ENCODE measurements at regions not wholly inside any gene's neighbourhood (a gene's known extent, or its start where the extent isn't known, plus 50 kb on each side); places are given as distances from the start of the nearest gene placed in this dataset.

DNA sequence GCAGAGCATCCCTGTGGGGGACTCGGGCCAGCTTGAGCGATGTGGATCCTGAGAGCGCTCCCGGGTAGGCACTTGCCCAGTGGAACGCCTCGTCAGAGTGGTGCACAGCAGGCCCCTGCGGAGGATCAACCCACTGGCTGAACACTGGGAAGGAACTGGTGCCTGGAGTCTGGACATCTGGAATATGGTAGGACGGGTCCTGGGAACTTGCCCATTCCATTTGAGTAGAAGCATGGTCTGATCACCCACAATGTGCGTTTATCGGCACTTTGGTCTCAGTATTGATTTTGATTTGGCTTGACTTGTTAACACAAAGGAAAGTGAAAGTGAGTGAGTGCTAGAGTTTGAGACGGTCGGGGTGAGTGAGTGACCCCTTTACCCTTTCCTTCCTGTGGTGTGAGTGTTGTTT lies 1336.2 kb upstream of the CHAC2 start:
- H3K9me3 ChIP-seq (ENCODE audit: control insufficient read depth, low read depth, low read length) = no peaks in the 10 kb centered on the region
- H3K36me3 ChIP-seq (ENCODE audit: control insufficient read depth in 2 of 2, extremely low read depth in 1 of 2, insufficient read depth in 2 of 2, low read length in 2 of 2) = no peaks in the 10 kb centered on the region
- no peaks in the 10 kb centered on the region for H3K4me1 ChIP-seq (ENCODE audit: control insufficient read depth, extremely low read depth, insufficient read depth, low read length)
- no peak overlapping the region for H2AFZ ChIP-seq (ENCODE audit: control insufficient read depth, low read length)
- H3K27me3 ChIP-seq (ENCODE audit: control insufficient read depth, extremely low read depth, insufficient read depth, low read length) = no peaks in the 10 kb centered on the region
- no peaks in the 10 kb centered on the region for H3K9me1 ChIP-seq (ENCODE audit: control insufficient read depth, extremely low read depth, insufficient read depth, low read length)
- no peak overlapping the region for H3K4me2 ChIP-seq (ENCODE audit: control insufficient read depth, extremely low read depth, insufficient read depth, low read depth, low read length)
- no peak overlapping the region for H3K9ac ChIP-seq (ENCODE audit: control insufficient read depth, extremely low read depth, insufficient read depth, low read length)
- dilution Hi-C loops (cut with MboI; ENCODE audit: extremely low pct_ligation_motif_present, low sequenced_read_pairs) = no loop called here
- TF ChIP-seq EZH2 (IDR thresholded peaks at IDR 0.05; ENCODE audit: low read length) = no peak
- TF ChIP-seq CTCF (optimal IDR thresholded peaks at IDR 0.05 in 1 of 3, IDR thresholded peaks at IDR 0.05 in 1 of 3, conservative IDR thresholded peaks at IDR 0.05 in 1 of 3; ENCODE audit: extremely low read depth in 1 of 3, insufficient read depth in 2 of 3, low read length in 3 of 3) = no peak
- no peak overlapping the region for H3K27ac ChIP-seq (ENCODE audit: control insufficient read depth, insufficient read depth, low read length)
- no peaks in the 10 kb centered on the region for H3K79me2 ChIP-seq (ENCODE audit: control insufficient read depth, insufficient read depth, low read length)
- DNase-seq (ENCODE audit: low read depth, low spot score) (no peak), FAIRE-seq (no peak)
- no peaks in the 10 kb centered on the region for H4K20me1 ChIP-seq (ENCODE audit: control insufficient read depth, extremely low read depth, insufficient read depth, low read length)
- H3K4me3 ChIP-seq (ENCODE audit: control insufficient read depth in 2 of 3, extremely low read depth in 1 of 3, insufficient read depth in 2 of 3, low read depth in 1 of 3, low read length in 3 of 3) = no peak overlapping the region

- H3K4me1 ChIP-seq (ENCODE audit: control insufficient read depth, extremely low read depth, insufficient read depth, low read length) = no peaks in the 10 kb centered on the region
- FAIRE-seq = no peak
- no peak overlapping the region for H3K4me2 ChIP-seq (ENCODE audit: control insufficient read depth, extremely low read depth, insufficient read depth, low read depth, low read length)
Observed at GRCh38 chr2:52429740-52430139, 1337.9 kb upstream of the CHAC2 start.

More at GRCh38 chr2:52429740-52430139, 1337.9 kb upstream of the CHAC2 start:
- no peak for TF ChIP-seq CTCF (optimal IDR thresholded peaks at IDR 0.05 in 1 of 3, IDR thresholded peaks at IDR 0.05 in 1 of 3, conservative IDR thresholded peaks at IDR 0.05 in 1 of 3; ENCODE audit: extremely low read depth in 1 of 3, insufficient read depth in 2 of 3, low read length in 3 of 3)
- TF ChIP-seq EZH2 (IDR thresholded peaks at IDR 0.05; ENCODE audit: low read length) = no peak
- H3K79me2 ChIP-seq (ENCODE audit: control insufficient read depth, insufficient read depth, low read length) = no peaks in the 10 kb centered on the region
- dilution Hi-C loops (cut with MboI; ENCODE audit: extremely low pct_ligation_motif_present, low sequenced_read_pairs) = no loop called here
- no peak overlapping the region for H3K4me3 ChIP-seq (ENCODE audit: control insufficient read depth in 2 of 3, extremely low read depth in 1 of 3, insufficient read depth in 2 of 3, low read depth in 1 of 3, low read length in 3 of 3)
- no peaks in the 10 kb centered on the region for H3K9me3 ChIP-seq (ENCODE audit: control insufficient read depth, low read depth, low read length)
- H3K27me3 ChIP-seq (ENCODE audit: control insufficient read depth, extremely low read depth, insufficient read depth, low read length) = no peaks in the 10 kb centered on the region
- H3K36me3 ChIP-seq (ENCODE audit: control insufficient read depth in 2 of 2, extremely low read depth in 1 of 2, insufficient read depth in 2 of 2, low read length in 2 of 2) = no peaks in the 10 kb centered on the region
- no peaks in the 10 kb centered on the region for H3K9me1 ChIP-seq (ENCODE audit: control insufficient read depth, extremely low read depth, insufficient read depth, low read length)
- no peak overlapping the region for H2AFZ ChIP-seq (ENCODE audit: control insufficient read depth, low read length)
- no peak overlapping the region for H3K27ac ChIP-seq (ENCODE audit: control insufficient read depth, insufficient read depth, low read length)
- no peak for DNase-seq (ENCODE audit: low read depth, low spot score)
- no peaks in the 10 kb centered on the region for H4K20me1 ChIP-seq (ENCODE audit: control insufficient read depth, extremely low read depth, insufficient read depth, low read length)
- no peak overlapping the region for H3K9ac ChIP-seq (ENCODE audit: control insufficient read depth, extremely low read depth, insufficient read depth, low read length)
